H9 (cell line): ENCODE measurements at regions not wholly inside any gene's neighbourhood (a gene's known extent, or its start where the extent isn't known, plus 50 kb on each side); places are given as distances from the start of the nearest gene placed in this dataset.

Experiments used
- DNase-seq: peaks from one replicate; pipeline ENCODE4 v3.0.0-alpha.2; 2017
- H2AFZ ChIP-seq: one replicate; pipeline ENCODE4 v1.6.1; 2013; ENCODE audit warnings: mild to moderate bottlenecking, low read length, control low read depth, moderate library complexity
- H2AK5ac ChIP-seq: 2 replicates; pipeline ENCODE4 v1.6.1; 2013; ENCODE audit warnings: low read length, control low read depth, mixed read lengths; ENCODE audit not compliant: insufficient read length
- H2BK120ac ChIP-seq: one replicate; pipeline ENCODE4 v1.6.1; 2013; ENCODE audit warnings: low read depth, mild to moderate bottlenecking, low read length, control low read depth, inconsistent platforms; ENCODE audit not compliant: poor library complexity, severe bottlenecking
- H2BK12ac ChIP-seq: 2 replicates; pipeline ENCODE4 v1.6.1; 2013; ENCODE audit warnings: low read length, control low read depth, mixed read lengths, low read depth; ENCODE audit not compliant: insufficient read length
- H2BK15ac ChIP-seq: 2 replicates; pipeline ENCODE4 v1.6.1; 2013; ENCODE audit warnings: low read depth, low read length, control low read depth
- H2BK20ac ChIP-seq: one replicate; pipeline ENCODE4 v1.6.1; 2013; ENCODE audit warnings: low read depth, mild to moderate bottlenecking, low read length, control low read depth, inconsistent platforms; ENCODE audit not compliant: poor library complexity, severe bottlenecking
- H2BK5ac ChIP-seq: 2 replicates; pipeline ENCODE4 v1.6.1; 2013; ENCODE audit warnings: low read length, control low read depth, mixed read lengths; ENCODE audit not compliant: insufficient read length
- H3K14ac ChIP-seq: 2 replicates; pipeline ENCODE4 v1.6.1; 2013; ENCODE audit warnings: low read length, control low read depth; ENCODE audit not compliant: insufficient read depth
- H3K18ac ChIP-seq: 2 replicates; pipeline ENCODE4 v1.6.1; 2013; ENCODE audit warnings: low read depth, mild to moderate bottlenecking, mixed read lengths, low read length, control low read depth; ENCODE audit not compliant: insufficient read length
- H3K23ac ChIP-seq: 2 replicates; pipeline ENCODE4 v1.6.1; 2013; ENCODE audit warnings: low read length, control low read depth, mixed read lengths, low read depth; ENCODE audit not compliant: insufficient read length
- H3K23me2 ChIP-seq: 2 replicates; pipeline ENCODE4 v1.6.1; 2013; ENCODE audit warnings: low read depth, mild to moderate bottlenecking, mixed read lengths, low read length, control low read depth; ENCODE audit not compliant: insufficient read length, poor library complexity, severe bottlenecking
- H3K27ac ChIP-seq: 2 replicates; pipeline ENCODE4 v1.5.1; 2013; ENCODE audit warnings: low read length, control low read depth, mixed read lengths, low read depth; ENCODE audit not compliant: insufficient read length
- H3K27me3 ChIP-seq: 2 replicates; pipeline ENCODE4 v1.6.1; 2013; ENCODE audit warnings: low read length, control low read depth, inconsistent platforms; ENCODE audit not compliant: insufficient read depth
- H3K4ac ChIP-seq: 2 replicates; pipeline ENCODE4 v1.6.1; 2013; ENCODE audit warnings: low read depth, mild to moderate bottlenecking, control low read depth, inconsistent platforms, low read length, moderate library complexity
- H3K4me1 ChIP-seq: 2 replicates; pipeline ENCODE4 v1.6.1; 2013; ENCODE audit warnings: low read length, control low read depth, inconsistent platforms; ENCODE audit not compliant: insufficient read depth
- H3K4me2 ChIP-seq: 2 replicates; pipeline ENCODE4 v1.6.1; 2013; ENCODE audit warnings: low read length, control low read depth, mixed read lengths; ENCODE audit not compliant: insufficient read length, insufficient read depth
- H3K56ac ChIP-seq: 2 replicates; pipeline ENCODE4 v1.6.1; 2013; ENCODE audit warnings: low read depth, mild to moderate bottlenecking, mixed read lengths, low read length, control low read depth; ENCODE audit not compliant: insufficient read length
- H3K79me1 ChIP-seq: 2 replicates; pipeline ENCODE4 v1.6.1; 2013; ENCODE audit warnings: low read depth, mild to moderate bottlenecking, moderate library complexity, low read length, control low read depth, inconsistent platforms; ENCODE audit not compliant: insufficient read depth, poor library complexity, severe bottlenecking
- H3K79me2 ChIP-seq: 2 replicates; pipeline ENCODE4 v1.6.1; 2013; ENCODE audit warnings: low read length, control low read depth, inconsistent platforms; ENCODE audit not compliant: insufficient read depth
- H3K9ac ChIP-seq: 2 replicates; pipeline ENCODE4 v1.6.1; 2013; ENCODE audit warnings: low read length, control low read depth, mixed read lengths; ENCODE audit not compliant: insufficient read length; ENCODE audit errors: extremely low read depth
- H3K9me3 ChIP-seq: one replicate; pipeline ENCODE4 v1.6.1; 2013; ENCODE audit warnings: low read depth, low read length, inconsistent platforms; ENCODE audit not compliant: control insufficient read depth
- H3T11ph ChIP-seq: one replicate; pipeline ENCODE4 v1.6.1; 2013; ENCODE audit warnings: mild to moderate bottlenecking, low read length, control low read depth, inconsistent platforms
- H4K20me1 ChIP-seq: one replicate; pipeline ENCODE4 v1.6.1; 2013; ENCODE audit not compliant: control insufficient read depth, insufficient read length, insufficient read depth
- H4K5ac ChIP-seq: 2 replicates; pipeline ENCODE4 v1.6.1; 2013; ENCODE audit warnings: low read depth, mild to moderate bottlenecking, mixed read lengths, low read length, control low read depth; ENCODE audit not compliant: insufficient read length
- H4K8ac ChIP-seq: replicated peaks from 2 replicates; pipeline ENCODE4 v1.6.1; 2013; ENCODE audit warnings: low read length, control low read depth, mixed read lengths, low read depth; ENCODE audit not compliant: insufficient read length
- H4K91ac ChIP-seq: 2 replicates; pipeline ENCODE4 v1.6.1; 2013; ENCODE audit warnings: low read depth, mild to moderate bottlenecking, moderate library complexity, mixed read lengths, low read length, control low read depth; ENCODE audit not compliant: insufficient read length
- H3K27ac Mint-ChIP-seq, 3 experiments: 2 replicates in 2 of 3; 3 replicates in 1 of 3; pipeline ENCODE4 v1.8.0; 2020 to 2021; ENCODE audit warnings: mixed read lengths in 3 of 3, mild to moderate bottlenecking in 1 of 3, moderate library complexity in 1 of 3
- H3K27me3 Mint-ChIP-seq: 2 replicates; pipeline ENCODE4 v1.8.0; 2021; ENCODE audit warnings: low read depth, mild to moderate bottlenecking, moderate library complexity, mixed read lengths
- H3K36me3 Mint-ChIP-seq, 3 experiments: 2 replicates in 2 of 3; 3 replicates in 1 of 3; pipeline ENCODE4 v1.8.0; 2020 to 2021; ENCODE audit warnings: low read depth in 3 of 3, mixed read lengths in 3 of 3; ENCODE audit not compliant: insufficient read depth in 1 of 3
- H3K4me1 Mint-ChIP-seq, 2 experiments: 2 replicates each; pipeline ENCODE4 v1.8.0; 2020; ENCODE audit warnings: mixed read lengths in 2 of 2
- H3K4me3 Mint-ChIP-seq, 2 experiments: 2 replicates in 1 of 2; 3 replicates in 1 of 2; pipeline ENCODE4 v1.8.0; 2020 to 2021; ENCODE audit warnings: mild to moderate bottlenecking in 2 of 2, mixed read lengths in 2 of 2, moderate library complexity in 1 of 2
- H3K9me3 Mint-ChIP-seq, 2 experiments: 2 replicates in 1 of 2; 3 replicates in 1 of 2; pipeline ENCODE4 v1.8.0; 2020; ENCODE audit warnings: mild to moderate bottlenecking in 2 of 2, mixed read lengths in 2 of 2, moderate library complexity in 1 of 2
- CTCF ChIP-seq: fragments of 200-600 bp; sonication (generic); conservative IDR thresholded peaks from 3 replicates; pipeline ENCODE4 v1.8.0; 2021; ENCODE audit warnings: antibody characterized with exemption, mild to moderate bottlenecking

- H2BK120ac ChIP-seq: no peak overlapping the region
- H3K27me3 ChIP-seq: no peaks in the 10 kb centered on the region
- no peak overlapping the region for H3K23ac ChIP-seq
- no peak overlapping the region for H2BK5ac ChIP-seq
- H3K36me3 Mint-ChIP-seq: peaks cover 2 to 14% (median 3%) of the 10 kb centered on the region in 3 experiments; a peak in 3 of 7 replicates
- H3K9me3 Mint-ChIP-seq: peaks cover 10 to 17% of the 10 kb centered on the region in 2 experiments
- H3K27ac Mint-ChIP-seq: no peak overlapping the region
- no peak overlapping the region for H4K5ac ChIP-seq
- H2AK5ac ChIP-seq: no peak overlapping the region
- H3K79me1 ChIP-seq: no peaks in the 10 kb centered on the region
- no peaks in the 10 kb centered on the region for H3K9me3 ChIP-seq
- H3K23me2 ChIP-seq: no peaks in the 10 kb centered on the region
- H3K14ac ChIP-seq: no peak overlapping the region
- no peaks in the 10 kb centered on the region for H3K4me1 ChIP-seq
- H3K18ac ChIP-seq: no peak overlapping the region
- H3K4me3 Mint-ChIP-seq: no peak overlapping the region
- H3K4ac ChIP-seq: no peak overlapping the region
- no peak overlapping the region for H2BK12ac ChIP-seq
- no peaks in the 10 kb centered on the region for H3K4me1 Mint-ChIP-seq
- no peak overlapping the region for H2AFZ ChIP-seq
- H3K79me2 ChIP-seq: no peaks in the 10 kb centered on the region
- H3K4me2 ChIP-seq: no peak overlapping the region
- H3K56ac ChIP-seq: no peak overlapping the region
- H2BK20ac ChIP-seq: no peak overlapping the region
- H4K91ac ChIP-seq: no peak overlapping the region
- DNase-seq: no peak
- H2BK15ac ChIP-seq: no peak overlapping the region
- no peak overlapping the region for H3T11ph ChIP-seq
- TF ChIP-seq CTCF: no peak
- H4K20me1 ChIP-seq: no peaks in the 10 kb centered on the region
- no peaks in the 10 kb centered on the region for H3K27me3 Mint-ChIP-seq
- H4K8ac ChIP-seq: no peak overlapping the region
- H3K9ac ChIP-seq: no peak overlapping the region
- no peak overlapping the region for H3K27ac ChIP-seq
Measured at GRCh38 chr4:10856271-10856782, 171.8 kb upstream of the CLNK start.
